Hepatocyte (in vitro differentiated cells): ENCODE measurements at regions not wholly inside any gene's neighbourhood (a gene's known extent, or its start where the extent isn't known, plus 50 kb on each side); places are given as distances from the start of the nearest gene placed in this dataset.
A peak's percentile ranks its signal among the peaks of the same experiment; 100 is the strongest.

Source experiments
- DNase-seq: peaks from one replicate; pipeline ENCODE4 v3.0.0-alpha.2; 2016; ENCODE audit warnings: low spot score
- H2AFZ ChIP-seq: fragments of 200-600 bp; sonication (generic); 2 replicates; pipeline ENCODE4 v1.6.0; 2016; ENCODE audit warnings: antibody characterized with exemption, mild to moderate bottlenecking
- H3K27ac ChIP-seq: fragments of 200-600 bp; sonication (generic); 2 replicates; pipeline ENCODE4 v1.5.1; 2016; ENCODE audit warnings: mild to moderate bottlenecking
- H3K27me3 ChIP-seq: fragments of 200-600 bp; sonication (generic); 2 replicates; pipeline ENCODE4 v1.6.1; 2016
- H3K36me3 ChIP-seq: fragments of 200-600 bp; sonication (generic); replicated peaks from 2 replicates; pipeline ENCODE4 v1.5.1; 2016; ENCODE audit warnings: low read depth; ENCODE audit not compliant: insufficient read depth
- H3K4me1 ChIP-seq: fragments of 200-600 bp; sonication (generic); 2 replicates; pipeline ENCODE4 v1.5.1; 2016; ENCODE audit warnings: mild to moderate bottlenecking, moderate library complexity; ENCODE audit not compliant: insufficient read depth
- H3K4me2 ChIP-seq: fragments of 200-600 bp; sonication (generic); 2 replicates; pipeline ENCODE4 v1.6.0; 2016
- H3K4me3 ChIP-seq: fragments of 200-600 bp; sonication (generic); 2 replicates; pipeline ENCODE4 v1.5.1; 2016; ENCODE audit warnings: mild to moderate bottlenecking
- H3K79me2 ChIP-seq: fragments of 200-600 bp; sonication (generic); 2 replicates; pipeline ENCODE4 v1.6.0; 2017; ENCODE audit warnings: mild to moderate bottlenecking
- H3K9me2 ChIP-seq: fragments of 200-600 bp; sonication (generic); replicated peaks from 2 replicates; pipeline ENCODE4 v1.6.0; 2017; ENCODE audit warnings: mild to moderate bottlenecking; ENCODE audit not compliant: insufficient read depth
- H3K9me3 ChIP-seq: fragments of 200-600 bp; sonication (generic); 2 replicates; pipeline ENCODE4 v1.5.1; 2016; ENCODE audit warnings: low read depth, mild to moderate bottlenecking
- H4K20me1 ChIP-seq: fragments of 200-600 bp; sonication (generic); 2 replicates; pipeline ENCODE4 v1.6.0; 2016; ENCODE audit warnings: mild to moderate bottlenecking; ENCODE audit not compliant: insufficient read depth, poor library complexity, severe bottlenecking
- EZH2 ChIP-seq: fragments of 200-600 bp; sonication (generic); IDR thresholded peaks from 2 replicates; pipeline ENCODE4 v1.6.1; 2016; ENCODE audit warnings: antibody characterized with exemption, mild to moderate bottlenecking, borderline replicate concordance
- EZH2phosphoT487 ChIP-seq: fragments of 200-600 bp; sonication (generic); IDR thresholded peaks from one replicate; pipeline ENCODE4 v1.6.1; 2018; ENCODE audit warnings: antibody characterized with exemption, mild to moderate bottlenecking, low read depth, moderate library complexity; ENCODE audit not compliant: unreplicated experiment, severe bottlenecking
- WGBS: methylation state at CpG from one replicate; pipeline ENCODE4 v1.1.6; 2016; ENCODE audit warnings: low lambda C conversion rate; ENCODE audit errors: missing lambda C conversion rate; 5-methylcytosine and 5-hydroxymethylcytosine counted together
- TF ChIP-seq, protein P1 (sequence below): fragments of 200-600 bp; sonication (generic); IDR thresholded peaks from 2 replicates; pipeline ENCODE4 v1.5.1; 2016; ENCODE audit warnings: antibody characterized with exemption, mild to moderate bottlenecking; ENCODE audit not compliant: poor library complexity

DNA sequence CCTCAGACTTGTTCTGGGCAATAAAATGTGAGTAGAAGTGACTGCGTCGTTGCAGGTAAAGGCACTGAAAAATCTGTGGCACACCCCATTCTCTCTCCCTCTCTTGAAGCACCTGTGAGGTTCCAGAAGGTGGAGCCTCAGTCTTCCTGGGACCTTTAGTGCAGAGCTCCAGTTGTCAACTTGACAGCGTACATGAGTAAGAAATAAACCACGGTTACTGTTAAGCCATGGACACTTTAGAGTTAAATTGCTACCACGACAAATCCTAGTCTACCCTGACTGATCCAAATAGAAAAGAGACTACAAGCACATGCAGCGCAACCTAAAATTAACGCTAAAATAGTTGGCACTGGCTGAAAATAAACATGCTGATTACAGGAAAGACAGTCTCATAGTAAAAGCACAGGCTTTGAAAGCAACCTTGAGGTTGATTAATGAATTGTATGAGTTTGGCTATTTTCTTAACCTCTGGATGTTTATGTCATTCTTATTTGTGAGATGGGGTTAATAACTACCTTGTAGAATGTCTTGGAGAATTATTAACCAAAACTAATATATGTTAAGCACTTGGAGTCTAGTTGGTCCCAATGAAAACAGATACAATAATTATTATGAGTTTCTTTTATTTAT lies 93.0 kb upstream of the PLPPR4 start:
- no peak for TF ChIP-seq EZH2phosphoT487
- TF ChIP-seq, protein P1, sequence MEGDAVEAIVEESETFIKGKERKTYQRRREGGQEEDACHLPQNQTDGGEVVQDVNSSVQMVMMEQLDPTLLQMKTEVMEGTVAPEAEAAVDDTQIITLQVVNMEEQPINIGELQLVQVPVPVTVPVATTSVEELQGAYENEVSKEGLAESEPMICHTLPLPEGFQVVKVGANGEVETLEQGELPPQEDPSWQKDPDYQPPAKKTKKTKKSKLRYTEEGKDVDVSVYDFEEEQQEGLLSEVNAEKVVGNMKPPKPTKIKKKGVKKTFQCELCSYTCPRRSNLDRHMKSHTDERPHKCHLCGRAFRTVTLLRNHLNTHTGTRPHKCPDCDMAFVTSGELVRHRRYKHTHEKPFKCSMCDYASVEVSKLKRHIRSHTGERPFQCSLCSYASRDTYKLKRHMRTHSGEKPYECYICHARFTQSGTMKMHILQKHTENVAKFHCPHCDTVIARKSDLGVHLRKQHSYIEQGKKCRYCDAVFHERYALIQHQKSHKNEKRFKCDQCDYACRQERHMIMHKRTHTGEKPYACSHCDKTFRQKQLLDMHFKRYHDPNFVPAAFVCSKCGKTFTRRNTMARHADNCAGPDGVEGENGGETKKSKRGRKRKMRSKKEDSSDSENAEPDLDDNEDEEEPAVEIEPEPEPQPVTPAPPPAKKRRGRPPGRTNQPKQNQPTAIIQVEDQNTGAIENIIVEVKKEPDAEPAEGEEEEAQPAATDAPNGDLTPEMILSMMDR: no peak
- no peak for TF ChIP-seq EZH2
- Histone ChIP-seq H3K79me2 (no peaks in the 10 kb centered on the region), H3K4me1 (no peaks in the 10 kb centered on the region), H3K27ac (peak overlapping the region; percentile 77), H3K4me3 (peak overlapping the region; percentile 12), H4K20me1 (no peaks in the 10 kb centered on the region), H3K4me2 (peak overlapping the region; percentile 63), H3K9me3 (no peaks in the 10 kb centered on the region), H3K9me2 (no peaks in the 10 kb centered on the region), H2AFZ (peak overlapping the region; percentile 22), H3K36me3 (no peaks in the 10 kb centered on the region), H3K27me3 (no peaks in the 10 kb centered on the region)
- 60% methylated on average over 7 of the region's 7 CpGs for WGBS
- peak; percentile 42 for DNase-seq

DNA sequence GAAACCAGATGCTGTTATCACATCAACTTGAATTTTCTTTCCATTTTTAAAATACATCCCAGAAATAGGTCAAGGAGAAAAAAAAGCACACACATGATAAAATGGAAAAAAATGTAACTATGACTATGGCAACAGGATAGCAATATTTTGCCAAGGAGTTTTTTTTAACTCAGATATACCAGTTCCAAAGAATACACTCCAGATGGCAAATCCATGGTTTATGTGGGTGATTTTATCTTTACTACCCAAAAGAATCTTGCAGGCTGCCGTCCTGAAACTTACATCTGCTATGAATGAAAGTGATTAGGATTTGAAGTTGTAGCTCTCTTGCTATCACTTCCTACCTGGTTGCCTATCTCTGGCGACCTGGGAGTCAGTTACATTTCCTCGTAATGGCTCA lies 91.0 kb upstream of the PLPPR4 start:
- no peaks in the 10 kb centered on the region for H3K9me3 ChIP-seq
- no peaks in the 10 kb centered on the region for H3K27me3 ChIP-seq
- no peaks in the 10 kb centered on the region for H4K20me1 ChIP-seq
- H3K36me3 ChIP-seq: no peaks in the 10 kb centered on the region
- no peak overlapping the region for H2AFZ ChIP-seq
- no peak overlapping the region for H3K27ac ChIP-seq
- H3K4me2 ChIP-seq: no peak overlapping the region
- no peaks in the 10 kb centered on the region for H3K79me2 ChIP-seq
- no peak for TF ChIP-seq EZH2
- TF ChIP-seq EZH2phosphoT487: no peak
- TF ChIP-seq, protein P1: no peak
- H3K4me1 ChIP-seq: no peaks in the 10 kb centered on the region
- H3K9me2 ChIP-seq: no peaks in the 10 kb centered on the region
- DNase-seq: no peak
- 64% methylated on average over 3 of the region's 3 CpGs for WGBS
- no peak overlapping the region for H3K4me3 ChIP-seq

DNA sequence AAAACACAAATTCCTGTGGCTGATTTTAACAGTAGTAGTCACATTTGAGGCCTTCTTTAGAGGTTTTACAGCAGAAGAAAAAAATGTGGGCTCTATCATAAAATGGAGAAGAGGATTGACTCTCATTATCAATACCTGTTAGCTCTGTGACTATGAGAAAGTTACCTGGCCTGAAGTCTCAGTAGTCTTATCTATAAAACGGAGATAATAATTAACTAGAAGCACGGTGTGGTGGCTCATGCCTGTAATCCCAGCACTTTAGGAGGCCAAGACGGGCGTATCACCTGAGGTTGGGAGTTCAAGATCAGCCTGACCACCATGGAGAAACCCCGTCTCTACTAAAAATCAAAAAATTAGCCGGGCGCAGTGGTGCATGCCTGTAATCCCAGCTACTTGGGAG lies 90.4 kb upstream of the PLPPR4 start:
- peak; percentile 6 for DNase-seq
- H3K4me3 ChIP-seq: no peak overlapping the region
- no peak overlapping the region for H3K4me2 ChIP-seq
- H3K27ac ChIP-seq: no peak overlapping the region
- no peaks in the 10 kb centered on the region for H3K36me3 ChIP-seq
- no peak overlapping the region for H2AFZ ChIP-seq
- no peaks in the 10 kb centered on the region for H3K27me3 ChIP-seq
- 78% methylated on average over 7 of the region's 7 CpGs for WGBS
- H3K9me2 ChIP-seq: no peaks in the 10 kb centered on the region
- H4K20me1 ChIP-seq: no peaks in the 10 kb centered on the region
- TF ChIP-seq, protein P1: no peak
- TF ChIP-seq EZH2 (no peak), EZH2phosphoT487 (no peak)
- H3K4me1 ChIP-seq: no peaks in the 10 kb centered on the region
- H3K79me2 ChIP-seq: no peaks in the 10 kb centered on the region
- no peaks in the 10 kb centered on the region for H3K9me3 ChIP-seq

DNA sequence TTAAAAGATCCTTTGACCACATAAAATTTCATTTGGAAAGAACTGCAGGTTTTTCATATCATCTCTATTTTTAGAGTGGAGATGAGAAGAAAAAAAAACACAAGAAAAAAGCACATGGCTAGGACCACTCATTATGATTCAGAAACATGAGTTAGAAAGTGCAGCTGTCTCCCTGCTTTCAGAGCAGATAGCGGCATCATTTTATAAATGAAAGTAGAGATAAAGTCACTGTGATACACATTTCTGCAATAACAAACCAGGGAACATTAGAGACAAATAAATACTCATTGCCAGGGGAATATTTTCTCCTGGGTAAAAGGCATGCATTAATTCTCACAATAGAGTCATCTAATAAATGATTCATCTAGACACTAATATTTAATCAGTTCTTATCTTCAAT lies 87.5 kb upstream of the PLPPR4 start:
- Histone ChIP-seq H3K4me2 (no peak overlapping the region), H3K36me3 (no peaks in the 10 kb centered on the region), H3K4me1 (no peaks in the 10 kb centered on the region), H3K9me2 (no peaks in the 10 kb centered on the region), H2AFZ (no peak overlapping the region), H4K20me1 (no peaks in the 10 kb centered on the region), H3K27me3 (no peaks in the 10 kb centered on the region), H3K9me3 (no peaks in the 10 kb centered on the region), H3K27ac (no peak overlapping the region), H3K79me2 (no peaks in the 10 kb centered on the region), H3K4me3 (no peak overlapping the region)
- WGBS: 70% methylated on average over 1 of the region's 1 CpG
- no peak for TF ChIP-seq EZH2phosphoT487
- TF ChIP-seq EZH2: no peak
- TF ChIP-seq, protein P1: no peak
- DNase-seq: no peak
